K562 (cell line): ENCODE measurements at regions not wholly inside any gene's neighbourhood (a gene's known extent, or its start where the extent isn't known, plus 50 kb on each side); places are given as distances from the start of the nearest gene placed in this dataset.

Experiments used
- ATAC-seq: fragments of 200-7000 bp; cut with Tn5 transposase; 3 replicates; pipeline ENCODE4 v1.9.1; 2020; ENCODE audit warnings: moderate library complexity
- BruUV-seq: library from RNA; stranded (reverse); fragments of 400-500 nt; replicated peaks from 2 replicates; lab custom pipeline; 2021; lab: Mats Ljungman, UMichigan
- CTCF ChIA-PET: fragments of 300-600 bp; formaldehyde crosslinking; extraction: SDS; loops from one replicate; lab custom pipeline; 2021; ENCODE audit warnings: low intra/inter-chr PET ratio; lab: Yijun Ruan, JAX
- POLR2A ChIA-PET: fragments of 300-600, 350-650 bp; sonication (Branson Sonifier 250); formaldehyde crosslinking; extraction: SDS; loops from one replicate; lab custom pipeline; 2021; ENCODE audit warnings: antibody characterized with exemption, inconsistent platforms; lab: Yijun Ruan, JAX
- DNase-seq, 4 experiments: peaks; one replicate each; pipeline versions ENCODE4 v3.0.0 to v3.0.0-alpha.2; 2011 to 2018; ENCODE audit warnings: low spot score in 3 of 4, mixed read lengths in 3 of 4; ENCODE audit errors: extremely low read depth in 1 of 4
- FAIRE-seq: peaks from 2 replicates; lab custom pipeline; 2011; peaks lifted over from hg19 to GRCh38; lab: Jason Lieb, UNC
- H2AFZ ChIP-seq: 2 replicates; pipeline ENCODE4 v1.6.0; 2011; ENCODE audit warnings: low read depth, low read length, control low read depth, inconsistent platforms
- H3K27ac ChIP-seq: fragments of 200-600 bp; 3 replicates; pipeline ENCODE4 v1.8.0; 2011; ENCODE audit warnings: low read depth, mild to moderate bottlenecking, control low read depth, inconsistent platforms, low read length, moderate library complexity, mixed read lengths; ENCODE audit errors: extremely low read depth
- H3K27me3 ChIP-seq, 2 experiments: fragments of 300-600 bp in 1 of 2; 2 replicates in 1 of 2; 3 replicates in 1 of 2; pipeline versions ENCODE4 v1.6.0 to v1.8.0; 2011; ENCODE audit warnings: inconsistent platforms in 2 of 2, low read length in 2 of 2, mild to moderate bottlenecking in 1 of 2, mixed read lengths in 1 of 2, moderate library complexity in 1 of 2; ENCODE audit not compliant: control insufficient read depth in 2 of 2, insufficient read depth in 2 of 2
- H3K36me3 ChIP-seq: fragments of 300-600 bp; 3 replicates; pipeline ENCODE4 v1.8.0; 2011; ENCODE audit warnings: mild to moderate bottlenecking, low read length, inconsistent platforms; ENCODE audit not compliant: control insufficient read depth, insufficient read depth
- H3K4me1 ChIP-seq, 2 experiments: fragments of 200-600 bp in 1 of 2; replicated peaks in 1 of 2; 2 replicates in 1 of 2; 3 replicates in 1 of 2; pipeline versions ENCODE4 v1.5.1 to v1.8.0; 2011; ENCODE audit warnings: inconsistent platforms in 2 of 2, low read length in 2 of 2, mild to moderate bottlenecking in 1 of 2, mixed read lengths in 1 of 2, moderate library complexity in 1 of 2; ENCODE audit not compliant: control insufficient read depth in 2 of 2, insufficient read depth in 2 of 2
- H3K4me2 ChIP-seq: 2 replicates; pipeline ENCODE4 v1.6.1; 2011; ENCODE audit warnings: low read length, control low read depth, inconsistent platforms, mixed read lengths; ENCODE audit not compliant: insufficient read depth
- H3K4me3 ChIP-seq: fragments of 200-600 bp; sonication (generic), shearing (Covaris generic); 2 replicates; pipeline ENCODE4 v1.5.1; 2016; ENCODE audit warnings: control low read depth, inconsistent platforms
- H3K79me2 ChIP-seq: fragments of 200-600 bp; 3 replicates; pipeline ENCODE4 v1.8.0; 2011; ENCODE audit warnings: low read length, inconsistent platforms; ENCODE audit not compliant: control insufficient read depth, insufficient read depth
- H3K9ac ChIP-seq, 2 experiments: 2 replicates each; pipeline versions ENCODE4 v1.6.0 to v1.6.1; 2011; ENCODE audit warnings: low read depth in 2 of 2, low read length in 2 of 2, control low read depth in 1 of 2, inconsistent platforms in 1 of 2, mild to moderate bottlenecking in 1 of 2, mixed read lengths in 1 of 2; ENCODE audit not compliant: insufficient read depth in 1 of 2
- H3K9me1 ChIP-seq: one replicate; pipeline ENCODE4 v1.6.0; 2011; ENCODE audit warnings: inconsistent platforms, mild to moderate bottlenecking, low read length, moderate library complexity; ENCODE audit not compliant: control insufficient read depth, insufficient read depth
- H3K9me3 ChIP-seq: replicated peaks from 2 replicates; pipeline ENCODE4 v1.5.1; 2011; ENCODE audit warnings: low read depth, low read length, inconsistent platforms; ENCODE audit not compliant: control insufficient read depth, insufficient read depth
- H4K20me1 ChIP-seq: replicated peaks from 2 replicates; pipeline ENCODE4 v1.6.1; 2011; ENCODE audit warnings: low read length, inconsistent platforms, mixed read lengths; ENCODE audit not compliant: control insufficient read depth, insufficient read depth
- ASH1L ChIP-seq: fragments of 450-650 bp; IDR thresholded peaks from 2 replicates; pipeline ENCODE4 v1.6.1; 2018; ENCODE audit warnings: borderline replicate concordance, mild to moderate bottlenecking, low read depth; ENCODE audit not compliant: partially characterized antibody
- C11orf30 ChIP-seq: fragments of 450-650 bp; IDR thresholded peaks from 2 replicates; pipeline ENCODE4 v1.6.1; 2016; ENCODE audit warnings: low read depth, mild to moderate bottlenecking
- FOXK1 ChIP-seq: sonication (generic); formaldehyde crosslinking; IDR thresholded peaks from 2 replicates; pipeline ENCODE4 v1.8.0; 2022; ENCODE audit warnings: missing genetic modification reagents, mild to moderate bottlenecking, borderline replicate concordance
- GTF2A2 ChIP-seq: IDR thresholded peaks from 2 replicates; pipeline ENCODE4 v1.6.1; 2016; ENCODE audit warnings: mild to moderate bottlenecking, missing genetic modification characterization, missing compliant biosample characterization
- GTF2E2 ChIP-seq: fragments of 200-800 bp; sonication (Bioruptor generic); IDR thresholded peaks from 2 replicates; pipeline ENCODE4 v1.6.1; 2016; ENCODE audit warnings: missing genetic modification characterization, missing compliant biosample characterization
- POLR2A ChIP-seq: fragments of 450-650 bp; conservative IDR thresholded peaks from 2 replicates; pipeline ENCODE4 v1.6.1; 2016
- U2AF1 ChIP-seq: fragments of 200-400 bp; formaldehyde crosslinking; optimal IDR thresholded peaks from 2 replicates; pipeline ENCODE3; 2017; ENCODE audit warnings: mild to moderate bottlenecking, low read depth, low read length, moderate library complexity
- ZNF316 ChIP-seq: fragments of 450-650 bp; IDR thresholded peaks from 2 replicates; pipeline ENCODE4 v1.6.1; 2016
- ZNF324 ChIP-seq: fragments of 250-450 bp; sonication (Bioruptor Pico); IDR thresholded peaks from 2 replicates; pipeline ENCODE4 v1.4.0; 2020; ENCODE audit warnings: mild to moderate bottlenecking
- ZNF778 ChIP-seq: fragments of 450-650 bp; formaldehyde crosslinking; IDR thresholded peaks from 2 replicates; pipeline ENCODE4 v1.4.0; 2020; ENCODE audit warnings: mild to moderate bottlenecking, moderate library complexity
- in situ Hi-C: fragments of 300-500 bp; cut with MboI; formaldehyde crosslinking; loops from 4 replicates; pipeline ENCODE4 v1.15.0; 2018; ENCODE audit warnings: inconsistent platforms, mixed read lengths
- intact Hi-C: fragments of 100-400 bp; cut with micrococcal nuclease; formaldehyde crosslinking; loops from 2 replicates; pipeline ENCODE4 v1.14.2; 2022
- TF ChIP-seq, protein P1 (sequence below), 2 experiments: fragments of 450-650 bp in 1 of 2; sonication (generic) in 1 of 2; formaldehyde crosslinking in 1 of 2; IDR thresholded peaks; 2 replicates each; pipeline versions ENCODE4 v1.7.1 to v1.9.0; 2016 to 2022; ENCODE audit warnings: inconsistent platforms in 1 of 2, mild to moderate bottlenecking in 1 of 2, missing genetic modification reagents in 1 of 2
- TF ChIP-seq, protein P2 (sequence below), 3 experiments: IDR thresholded peaks in 2 of 3; conservative IDR thresholded peaks in 1 of 3; 2 replicates each; pipeline ENCODE4 v1.5.1; 2011 to 2012; ENCODE audit warnings: low read length in 3 of 3, mild to moderate bottlenecking in 3 of 3, control low read depth in 2 of 3, improper control_type of control experiment in 1 of 3, inconsistent platforms in 1 of 3, low read depth in 1 of 3, mixed read lengths in 1 of 3, moderate library complexity in 1 of 3; ENCODE audit not compliant: insufficient read depth in 2 of 3

DNA sequence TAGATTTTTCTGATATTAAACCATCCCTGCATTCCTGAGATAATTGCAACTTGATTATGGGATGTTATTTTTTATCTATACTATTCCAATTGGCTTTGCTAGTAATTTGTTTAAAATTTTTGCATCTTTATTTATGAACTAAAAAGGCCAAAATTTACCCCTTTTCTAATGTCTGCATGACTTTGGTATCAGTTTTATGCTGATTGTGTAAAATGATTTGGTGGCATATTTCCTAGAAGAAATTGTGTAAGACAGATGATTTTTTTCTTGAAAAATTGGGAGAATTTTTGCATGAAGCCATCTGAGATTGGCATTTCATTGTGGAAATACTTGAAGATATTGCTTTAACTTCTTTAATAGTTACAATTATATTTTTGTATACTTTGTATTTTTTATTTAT is 183.8 kb upstream of the TBL1XR1 start:
- Histone ChIP-seq H3K27ac (no peak overlapping the region), H3K9ac (no peak overlapping the region), H4K20me1 (no peaks in the 10 kb centered on the region), H3K9me3 (peaks cover 3% of the 10 kb centered on the region; the same call in 1 of the 2 replicates), H3K4me2 (no peak overlapping the region), H3K79me2 (no peaks in the 10 kb centered on the region), H2AFZ (no peak overlapping the region), H3K36me3 (no peaks in the 10 kb centered on the region), H3K4me3 (no peak overlapping the region), H3K4me1 (no peaks in the 10 kb centered on the region; a peak in 1 of 5 replicates), H3K9me1 (no peaks in the 10 kb centered on the region), H3K27me3 (no peaks in the 10 kb centered on the region)
- ATAC-seq (no peak), FAIRE-seq (no peak), DNase-seq (no peak)
- CTCF ChIA-PET = no interaction called here
- in situ Hi-C loops = no loop called here
- intact Hi-C loops = no loop called here
- POLR2A ChIA-PET = no interaction called here
- BruUV-seq = no TSS peak
- TF ChIP-seq ASH1L = no peak
- no peak for TF ChIP-seq POLR2A
- peak; percentile 54 for TF ChIP-seq C11orf30
- peak; percentile 78 for TF ChIP-seq ZNF316
- TF ChIP-seq GTF2A2 (tag) = no peak
- no peak for TF ChIP-seq ZNF778 (CRISPR knock-in tag)
- TF ChIP-seq, protein P1, sequence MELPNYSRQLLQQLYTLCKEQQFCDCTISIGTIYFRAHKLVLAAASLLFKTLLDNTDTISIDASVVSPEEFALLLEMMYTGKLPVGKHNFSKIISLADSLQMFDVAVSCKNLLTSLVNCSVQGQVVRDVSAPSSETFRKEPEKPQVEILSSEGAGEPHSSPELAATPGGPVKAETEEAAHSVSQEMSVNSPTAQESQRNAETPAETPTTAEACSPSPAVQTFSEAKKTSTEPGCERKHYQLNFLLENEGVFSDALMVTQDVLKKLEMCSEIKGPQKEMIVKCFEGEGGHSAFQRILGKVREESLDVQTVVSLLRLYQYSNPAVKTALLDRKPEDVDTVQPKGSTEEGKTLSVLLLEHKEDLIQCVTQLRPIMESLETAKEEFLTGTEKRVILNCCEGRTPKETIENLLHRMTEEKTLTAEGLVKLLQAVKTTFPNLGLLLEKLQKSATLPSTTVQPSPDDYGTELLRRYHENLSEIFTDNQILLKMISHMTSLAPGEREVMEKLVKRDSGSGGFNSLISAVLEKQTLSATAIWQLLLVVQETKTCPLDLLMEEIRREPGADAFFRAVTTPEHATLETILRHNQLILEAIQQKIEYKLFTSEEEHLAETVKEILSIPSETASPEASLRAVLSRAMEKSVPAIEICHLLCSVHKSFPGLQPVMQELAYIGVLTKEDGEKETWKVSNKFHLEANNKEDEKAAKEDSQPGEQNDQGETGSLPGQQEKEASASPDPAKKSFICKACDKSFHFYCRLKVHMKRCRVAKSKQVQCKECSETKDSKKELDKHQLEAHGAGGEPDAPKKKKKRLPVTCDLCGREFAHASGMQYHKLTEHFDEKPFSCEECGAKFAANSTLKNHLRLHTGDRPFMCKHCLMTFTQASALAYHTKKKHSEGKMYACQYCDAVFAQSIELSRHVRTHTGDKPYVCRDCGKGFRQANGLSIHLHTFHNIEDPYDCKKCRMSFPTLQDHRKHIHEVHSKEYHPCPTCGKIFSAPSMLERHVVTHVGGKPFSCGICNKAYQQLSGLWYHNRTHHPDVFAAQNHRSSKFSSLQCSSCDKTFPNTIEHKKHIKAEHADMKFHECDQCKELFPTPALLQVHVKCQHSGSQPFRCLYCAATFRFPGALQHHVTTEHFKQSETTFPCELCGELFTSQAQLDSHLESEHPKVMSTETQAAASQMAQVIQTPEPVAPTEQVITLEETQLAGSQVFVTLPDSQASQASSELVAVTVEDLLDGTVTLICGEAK (IDR thresholded peaks at IDR 0.05) = no peak
- TF ChIP-seq, protein P1 (CRISPR knock-in tag; IDR thresholded peaks at IDR 0.05) = no peak
- TF ChIP-seq, protein P2, sequence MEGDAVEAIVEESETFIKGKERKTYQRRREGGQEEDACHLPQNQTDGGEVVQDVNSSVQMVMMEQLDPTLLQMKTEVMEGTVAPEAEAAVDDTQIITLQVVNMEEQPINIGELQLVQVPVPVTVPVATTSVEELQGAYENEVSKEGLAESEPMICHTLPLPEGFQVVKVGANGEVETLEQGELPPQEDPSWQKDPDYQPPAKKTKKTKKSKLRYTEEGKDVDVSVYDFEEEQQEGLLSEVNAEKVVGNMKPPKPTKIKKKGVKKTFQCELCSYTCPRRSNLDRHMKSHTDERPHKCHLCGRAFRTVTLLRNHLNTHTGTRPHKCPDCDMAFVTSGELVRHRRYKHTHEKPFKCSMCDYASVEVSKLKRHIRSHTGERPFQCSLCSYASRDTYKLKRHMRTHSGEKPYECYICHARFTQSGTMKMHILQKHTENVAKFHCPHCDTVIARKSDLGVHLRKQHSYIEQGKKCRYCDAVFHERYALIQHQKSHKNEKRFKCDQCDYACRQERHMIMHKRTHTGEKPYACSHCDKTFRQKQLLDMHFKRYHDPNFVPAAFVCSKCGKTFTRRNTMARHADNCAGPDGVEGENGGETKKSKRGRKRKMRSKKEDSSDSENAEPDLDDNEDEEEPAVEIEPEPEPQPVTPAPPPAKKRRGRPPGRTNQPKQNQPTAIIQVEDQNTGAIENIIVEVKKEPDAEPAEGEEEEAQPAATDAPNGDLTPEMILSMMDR (IDR thresholded peaks at IDR 0.05 in 2 of 3, conservative IDR thresholded peaks at IDR 0.05 in 1 of 3; ENCODE audit: insufficient read depth in 2 of 3, low read depth in 1 of 3, low read length in 3 of 3) = no peak
- TF ChIP-seq U2AF1 = no peak
- TF ChIP-seq FOXK1 (CRISPR knock-in tag) = no peak
- peak; percentile 83 for TF ChIP-seq ZNF324 (CRISPR knock-in tag)
- TF ChIP-seq GTF2E2 = no peak
